Neural progenitor cell (in vitro differentiated cells): ENCODE measurements at regions not wholly inside any gene's neighbourhood (a gene's known extent, or its start where the extent isn't known, plus 50 kb on each side); places are given as distances from the start of the nearest gene placed in this dataset.

Source experiments
- DNase-seq: peaks from one replicate; pipeline ENCODE4 v3.0.0-alpha.2; 2016; ENCODE audit warnings: low spot score
- H2AFZ ChIP-seq: fragments of 200-600 bp; sonication (generic); replicated peaks from 2 replicates; pipeline ENCODE4 v1.6.1; 2016; ENCODE audit warnings: antibody characterized with exemption
- H3F3A ChIP-seq: fragments of 200-600 bp; sonication (generic); 2 replicates; pipeline ENCODE4 v1.6.1; 2016; ENCODE audit warnings: antibody characterized with exemption, low read depth
- H3K27ac ChIP-seq: fragments of 200-600 bp; sonication (generic); 2 replicates; pipeline ENCODE4 v1.5.1; 2016; ENCODE audit warnings: mild to moderate bottlenecking
- H3K27me3 ChIP-seq: fragments of 200-600 bp; sonication (generic); 2 replicates; pipeline ENCODE4 v1.6.1; 2016; ENCODE audit warnings: mild to moderate bottlenecking, moderate library complexity
- H3K36me3 ChIP-seq: fragments of 200-600 bp; sonication (generic); 2 replicates; pipeline ENCODE4 v1.5.1; 2016
- H3K4me1 ChIP-seq: fragments of 200-600 bp; sonication (generic); 2 replicates; pipeline ENCODE4 v1.6.1; 2016; ENCODE audit warnings: mixed run types
- H3K4me2 ChIP-seq: fragments of 200-600 bp; sonication (generic); 2 replicates; pipeline ENCODE4 v1.6.1; 2016
- H3K4me3 ChIP-seq: fragments of 200-600 bp; sonication (generic); 2 replicates; pipeline ENCODE4 v1.5.1; 2016
- H3K79me2 ChIP-seq: fragments of 200-600 bp; sonication (generic); 2 replicates; pipeline ENCODE4 v1.6.1; 2016; ENCODE audit warnings: low read depth
- H3K9ac ChIP-seq: fragments of 200-600 bp; sonication (generic); 2 replicates; pipeline ENCODE4 v1.6.1; 2016
- H3K9me3 ChIP-seq: fragments of 200-600 bp; sonication (generic); 2 replicates; pipeline ENCODE4 v1.5.1; 2016; ENCODE audit warnings: low read depth
- H4K20me1 ChIP-seq: fragments of 200-600 bp; sonication (generic); 2 replicates; pipeline ENCODE4 v1.6.1; 2016; ENCODE audit warnings: low read depth
- H3K27ac Mint-ChIP-seq: 3 replicates; pipeline ENCODE4 v1.8.0; 2021; ENCODE audit warnings: mixed read lengths
- H3K27me3 Mint-ChIP-seq: 2 replicates; pipeline ENCODE4 v1.8.0; 2022; ENCODE audit warnings: low read depth, mild to moderate bottlenecking, inconsistent platforms, moderate library complexity, mixed read lengths; ENCODE audit not compliant: insufficient read depth
- H3K36me3 Mint-ChIP-seq: 3 replicates; pipeline ENCODE4 v1.8.0; 2021; ENCODE audit warnings: mixed read lengths
- H3K4me1 Mint-ChIP-seq: 3 replicates; pipeline ENCODE4 v1.8.0; 2021; ENCODE audit warnings: mixed read lengths
- H3K4me3 Mint-ChIP-seq: 3 replicates; pipeline ENCODE4 v1.8.0; 2021; ENCODE audit warnings: mild to moderate bottlenecking, moderate library complexity, mixed read lengths
- H3K9me3 Mint-ChIP-seq: 3 replicates; pipeline ENCODE4 v1.8.0; 2020; ENCODE audit warnings: mixed read lengths
- CTCF ChIP-seq: fragments of 200-600 bp; sonication (generic); IDR thresholded peaks from 2 replicates; pipeline ENCODE4 v1.5.1; 2017; ENCODE audit warnings: antibody characterized with exemption, mild to moderate bottlenecking
- EZH2 ChIP-seq: fragments of 200-600 bp; sonication (generic); IDR thresholded peaks from 2 replicates; pipeline ENCODE4 v1.6.1; 2017; ENCODE audit warnings: antibody characterized with exemption, mild to moderate bottlenecking, moderate library complexity
- EZH2phosphoT487 ChIP-seq: fragments of 200-600 bp; sonication (generic); IDR thresholded peaks from 2 replicates; pipeline ENCODE4 v1.6.1; 2017; ENCODE audit warnings: antibody characterized with exemption

GRCh38 chr21:29466532-29466931, 167.8 kb downstream of the BACH1 start:
- Histone ChIP-seq H3K4me1 (no peaks in the 10 kb centered on the region), H3K9ac (no peak overlapping the region), H3K27me3 (no peaks in the 10 kb centered on the region), H3K9me3 (no peaks in the 10 kb centered on the region), H4K20me1 (no peaks in the 10 kb centered on the region), H3K36me3 (no peaks in the 10 kb centered on the region), H3K27ac (no peak overlapping the region), H2AFZ (no peak overlapping the region), H3K4me2 (no peak overlapping the region), H3F3A (no peaks in the 10 kb centered on the region), H3K4me3 (no peak overlapping the region), H3K79me2 (no peaks in the 10 kb centered on the region)
- TF ChIP-seq EZH2 (no peak), CTCF (no peak), EZH2phosphoT487 (no peak)
- Mint-ChIP-seq H3K4me1 (no peaks in the 10 kb centered on the region), H3K4me3 (no peak overlapping the region), H3K36me3 (no peaks in the 10 kb centered on the region), H3K27ac (no peak overlapping the region), H3K27me3 (no peaks in the 10 kb centered on the region), H3K9me3 (no peaks in the 10 kb centered on the region)
- no peak for DNase-seq

GRCh38 chr21:29470397-29470796, 171.7 kb downstream of the BACH1 start:
- no peaks in the 10 kb centered on the region for H3K27me3 ChIP-seq
- no peak for DNase-seq
- Mint-ChIP-seq H3K36me3 (no peaks in the 10 kb centered on the region), H3K27me3 (no peaks in the 10 kb centered on the region), H3K4me1 (no peaks in the 10 kb centered on the region), H3K9me3 (no peaks in the 10 kb centered on the region), H3K27ac (no peak overlapping the region), H3K4me3 (no peak overlapping the region)
- no peaks in the 10 kb centered on the region for H3K36me3 ChIP-seq
- no peak overlapping the region for H3K4me2 ChIP-seq
- no peak overlapping the region for H2AFZ ChIP-seq
- no peaks in the 10 kb centered on the region for H3K79me2 ChIP-seq
- H3K27ac ChIP-seq = no peak overlapping the region
- H3K4me3 ChIP-seq = no peak overlapping the region
- no peaks in the 10 kb centered on the region for H3K9me3 ChIP-seq
- no peaks in the 10 kb centered on the region for H3K4me1 ChIP-seq
- H3F3A ChIP-seq = no peaks in the 10 kb centered on the region
- H3K9ac ChIP-seq = no peak overlapping the region
- no peaks in the 10 kb centered on the region for H4K20me1 ChIP-seq
- TF ChIP-seq CTCF = no peak

- TF ChIP-seq EZH2 (no peak), EZH2phosphoT487 (no peak), CTCF (no peak)
- Histone ChIP-seq H3K27me3 (no peaks in the 10 kb centered on the region), H3K4me2 (no peak overlapping the region), H3K9ac (no peak overlapping the region), H3K36me3 (no peaks in the 10 kb centered on the region), H3K4me3 (no peak overlapping the region), H3K9me3 (no peaks in the 10 kb centered on the region), H2AFZ (no peak overlapping the region), H3F3A (no peaks in the 10 kb centered on the region), H3K27ac (no peak overlapping the region), H3K79me2 (no peaks in the 10 kb centered on the region), H4K20me1 (no peaks in the 10 kb centered on the region), H3K4me1 (no peaks in the 10 kb centered on the region)
- Mint-ChIP-seq H3K4me3 (no peak overlapping the region), H3K36me3 (no peaks in the 10 kb centered on the region), H3K4me1 (peaks cover 9% of the 10 kb centered on the region), H3K27ac (no peak overlapping the region), H3K27me3 (peaks cover 4% of the 10 kb centered on the region), H3K9me3 (no peaks in the 10 kb centered on the region)
- DNase-seq = no peak
Observed at GRCh38 chr21:29473808-29474207, 175.1 kb downstream of the BACH1 start.

GRCh38 chr21:29475329-29475728, 176.6 kb downstream of the BACH1 start:
- no peaks in the 10 kb centered on the region for H4K20me1 ChIP-seq
- H3K9ac ChIP-seq = no peak overlapping the region
- Mint-ChIP-seq H3K4me1 (peaks cover 9% of the 10 kb centered on the region), H3K4me3 (no peak overlapping the region), H3K27me3 (peaks cover 5% of the 10 kb centered on the region), H3K27ac (no peak overlapping the region), H3K9me3 (no peaks in the 10 kb centered on the region), H3K36me3 (no peaks in the 10 kb centered on the region)
- no peak overlapping the region for H3K27ac ChIP-seq
- no peak overlapping the region for H2AFZ ChIP-seq
- H3K9me3 ChIP-seq = no peaks in the 10 kb centered on the region
- no peaks in the 10 kb centered on the region for H3K27me3 ChIP-seq
- DNase-seq = no peak
- no peaks in the 10 kb centered on the region for H3F3A ChIP-seq
- no peak overlapping the region for H3K4me2 ChIP-seq
- no peaks in the 10 kb centered on the region for H3K36me3 ChIP-seq
- H3K79me2 ChIP-seq = no peaks in the 10 kb centered on the region
- H3K4me1 ChIP-seq = no peaks in the 10 kb centered on the region
- TF ChIP-seq EZH2phosphoT487 (no peak), EZH2 (no peak), CTCF (no peak)
- no peak overlapping the region for H3K4me3 ChIP-seq
